Medulla oblongata (tissue), 1 donor: ENCODE measurements at regions not wholly inside any gene's neighbourhood (a gene's known extent, or its start where the extent isn't known, plus 50 kb on each side); places are given as distances from the start of the nearest gene placed in this dataset.

Experiments used
- DNase-seq: peaks from one replicate; pipeline ENCODE4 v3.0.0-alpha.2; 2015; ENCODE audit errors: extremely low spot score

DNA sequence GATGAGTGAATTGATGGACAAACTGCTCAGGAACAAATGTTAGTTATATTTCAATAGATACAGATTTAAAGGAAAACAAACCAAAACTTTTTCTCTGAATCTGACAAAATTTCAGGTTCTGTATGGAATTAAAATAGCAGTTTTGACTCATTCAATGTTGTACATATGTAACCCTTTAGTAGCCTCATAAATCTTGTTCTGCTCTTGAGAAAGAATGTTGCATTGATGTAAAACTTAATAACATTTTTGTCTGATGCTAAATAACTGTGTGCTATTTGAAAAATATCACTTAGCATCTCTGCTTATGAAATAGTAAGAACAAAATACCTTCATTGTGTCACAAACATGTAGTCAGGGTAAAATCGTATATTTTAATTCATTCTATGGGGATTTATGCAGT lies 168.9 kb upstream of the NOVA1 start:
- DNase-seq, result no peak

DNA sequence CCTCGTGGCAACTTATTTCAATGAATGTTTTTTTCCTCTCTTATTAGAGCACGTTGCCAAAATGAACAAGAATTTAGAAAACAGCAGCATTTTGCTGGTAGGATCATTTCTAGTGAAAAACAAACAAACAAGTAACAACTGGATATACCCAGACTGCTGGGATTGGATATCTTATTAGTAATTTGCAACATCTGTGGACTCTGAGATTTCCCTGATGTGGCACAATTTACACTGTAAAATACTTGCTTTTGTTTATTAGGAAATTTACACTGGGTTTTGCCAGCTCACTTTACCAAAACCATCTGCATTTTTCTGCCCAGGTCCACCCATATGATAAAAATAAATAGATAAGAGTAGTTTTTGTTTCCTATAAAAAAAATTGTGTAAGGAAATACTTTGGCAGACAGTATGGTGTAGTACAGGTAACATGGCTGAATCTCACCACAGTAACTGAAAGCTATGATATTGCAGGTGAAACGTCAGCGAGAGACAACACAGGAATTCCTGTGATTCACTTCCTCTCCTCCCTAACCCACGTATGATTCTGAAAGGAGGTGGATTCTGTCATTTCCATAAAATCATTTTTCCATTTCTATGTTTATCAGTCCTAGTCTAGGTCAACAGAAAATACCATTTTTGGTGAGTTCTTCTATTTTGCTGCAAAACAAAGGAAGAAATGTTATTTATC lies 176.2 kb upstream of the NOVA1 start:
- DNase-seq, result no peak

DNA sequence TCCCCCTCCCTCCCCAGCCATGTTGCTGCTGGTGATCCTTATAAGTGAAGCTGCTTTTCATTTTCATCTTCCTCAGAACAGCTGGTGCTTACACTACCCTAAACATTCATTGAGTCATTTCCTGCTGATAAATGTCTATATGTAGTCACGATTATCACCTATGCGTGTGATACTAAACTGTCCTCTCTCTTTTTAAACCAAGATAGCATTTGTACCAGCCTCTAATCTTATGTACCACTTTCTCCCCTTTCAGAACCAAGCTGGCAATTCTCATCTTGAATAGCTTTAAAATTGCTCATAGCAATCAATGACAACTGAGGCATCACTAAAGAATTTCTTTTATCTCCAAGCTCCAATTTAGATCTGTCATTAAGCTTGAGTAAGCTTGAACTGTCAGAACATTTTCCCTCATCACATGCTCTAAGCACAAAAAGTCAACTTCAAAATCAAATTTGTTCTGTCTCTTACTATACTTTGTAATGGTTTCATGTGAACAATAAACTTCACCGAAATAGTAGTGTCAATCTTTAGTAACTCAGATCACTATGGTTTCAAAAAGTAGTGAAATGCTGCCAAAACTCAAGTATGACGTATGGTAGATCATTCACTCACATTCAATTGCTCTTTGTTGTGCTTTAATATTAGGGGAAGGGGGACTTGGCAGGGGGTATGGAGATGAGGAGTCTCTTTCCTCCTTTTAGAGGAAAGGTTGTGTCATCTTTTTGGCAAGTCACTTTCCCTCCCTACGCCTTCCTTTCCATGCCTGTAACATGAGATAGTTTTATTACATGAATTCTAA lies 178.1 kb upstream of the NOVA1 start:
- no peak for DNase-seq

DNA sequence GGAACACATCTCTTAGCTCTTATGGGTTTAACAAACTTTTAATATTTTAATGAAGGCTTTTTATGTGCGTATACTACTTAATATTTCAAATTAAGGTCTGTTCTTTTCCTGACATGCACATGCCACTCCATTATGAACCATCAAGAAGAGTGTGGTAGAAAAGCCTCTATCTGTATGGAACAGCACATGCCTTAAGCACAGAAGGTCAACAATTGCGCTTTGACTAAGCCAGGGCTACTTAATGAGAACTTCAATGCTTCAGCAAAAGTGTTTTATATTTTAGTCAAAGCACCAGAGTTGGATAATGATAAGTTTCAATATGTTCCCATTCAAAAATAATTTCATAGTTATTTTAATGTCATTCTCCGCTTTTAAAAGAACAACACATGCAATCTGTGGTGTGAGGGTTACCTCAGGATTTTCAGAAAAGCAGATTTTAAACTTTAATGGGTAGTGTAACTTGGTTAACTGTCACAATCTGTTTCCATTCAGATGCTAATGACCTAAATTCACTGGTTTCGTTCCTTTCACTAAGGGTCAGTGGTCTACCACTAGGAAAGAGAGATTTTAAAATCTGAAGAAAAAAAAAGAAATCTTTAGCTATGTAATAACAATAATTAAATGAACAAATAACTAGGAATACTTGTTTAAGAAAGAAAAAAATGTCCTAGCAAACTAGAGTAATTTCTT lies 193.4 kb upstream of the NOVA1 start:
- no peak for DNase-seq

DNA sequence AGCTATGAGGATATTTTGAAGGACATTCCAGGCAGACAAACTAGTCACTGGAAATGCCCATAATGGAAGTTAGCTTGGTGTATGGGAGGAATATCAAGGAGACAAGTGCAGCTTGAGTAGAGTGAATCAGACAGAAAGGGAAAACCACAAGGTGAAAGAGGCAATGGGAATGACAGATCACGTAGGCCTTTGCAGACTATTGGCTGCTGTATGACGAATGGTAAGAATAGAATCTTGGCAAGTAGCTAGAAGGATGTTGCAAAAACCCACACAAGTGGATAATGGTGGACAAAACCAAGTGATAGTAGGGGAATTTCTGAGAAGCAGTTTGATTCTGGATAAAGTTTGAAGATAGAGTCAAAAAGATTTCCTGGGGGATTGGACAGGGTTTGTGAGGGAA lies 196.9 kb upstream of the NOVA1 start:
- DNase-seq, result no peak

DNA sequence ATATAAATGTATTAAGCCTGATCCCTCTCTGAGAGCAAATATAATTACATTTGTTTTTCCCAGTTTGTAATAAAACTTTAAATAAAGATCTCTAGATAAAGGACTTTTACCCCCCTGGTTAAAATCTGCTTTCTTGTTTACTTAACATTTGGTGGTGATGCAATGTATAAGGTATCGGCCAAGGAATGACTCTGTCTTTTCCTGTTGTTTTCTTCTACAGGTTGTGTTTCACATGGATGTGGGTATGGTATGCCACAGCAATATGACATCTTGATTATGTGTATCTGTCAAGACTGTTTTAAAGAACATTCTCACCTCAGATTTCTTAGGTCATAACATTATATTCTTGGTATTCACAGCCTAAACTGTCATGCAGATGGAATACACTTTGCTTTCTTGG lies 210.6 kb upstream of the NOVA1 start:
- DNase-seq, result no peak

DNA sequence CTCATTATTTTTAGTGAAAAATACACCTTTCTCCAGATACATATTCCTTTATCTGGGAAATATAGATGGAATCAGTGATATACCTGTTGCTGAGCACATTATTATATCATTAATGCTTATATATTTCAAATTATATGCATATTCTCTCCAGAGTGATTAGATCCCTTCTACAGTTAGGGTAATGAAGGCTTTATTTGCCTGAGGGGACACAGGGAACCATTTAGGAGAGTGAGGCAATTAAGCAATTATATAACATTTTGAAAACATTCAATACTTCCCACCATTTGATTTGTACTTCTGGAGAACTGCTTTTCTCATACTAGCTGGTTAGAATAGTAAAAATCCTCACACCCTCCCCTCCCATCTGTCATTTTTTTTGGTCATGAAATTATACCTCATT lies 212.8 kb upstream of the NOVA1 start:
- DNase-seq, result no peak

DNA sequence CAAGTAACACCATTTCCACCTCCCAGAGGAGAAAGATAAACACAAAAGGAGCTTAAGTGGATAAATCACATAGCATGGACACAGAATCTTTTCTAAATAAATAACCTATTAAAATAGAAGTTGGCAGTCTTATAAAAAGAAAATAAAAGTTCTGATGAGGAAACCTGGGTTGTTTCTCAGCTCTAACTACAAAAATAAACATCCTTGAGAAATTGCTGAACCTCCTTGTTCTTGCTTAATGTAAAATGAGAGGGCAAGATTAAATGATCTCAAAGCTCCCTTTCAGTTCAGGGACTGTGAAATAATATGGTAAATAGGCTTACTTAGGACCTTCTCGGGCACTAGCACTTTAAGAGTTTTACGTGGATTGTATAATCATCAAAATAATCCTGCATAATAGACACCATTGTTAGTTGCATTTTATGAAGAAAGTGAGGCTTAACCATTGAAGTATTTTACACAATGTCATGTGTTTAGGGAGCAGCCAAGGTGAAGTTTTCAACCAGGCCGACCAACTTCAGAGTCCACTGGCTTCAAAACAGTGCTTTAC lies 214.0 kb upstream of the NOVA1 start:
- DNase-seq, result no peak

DNA sequence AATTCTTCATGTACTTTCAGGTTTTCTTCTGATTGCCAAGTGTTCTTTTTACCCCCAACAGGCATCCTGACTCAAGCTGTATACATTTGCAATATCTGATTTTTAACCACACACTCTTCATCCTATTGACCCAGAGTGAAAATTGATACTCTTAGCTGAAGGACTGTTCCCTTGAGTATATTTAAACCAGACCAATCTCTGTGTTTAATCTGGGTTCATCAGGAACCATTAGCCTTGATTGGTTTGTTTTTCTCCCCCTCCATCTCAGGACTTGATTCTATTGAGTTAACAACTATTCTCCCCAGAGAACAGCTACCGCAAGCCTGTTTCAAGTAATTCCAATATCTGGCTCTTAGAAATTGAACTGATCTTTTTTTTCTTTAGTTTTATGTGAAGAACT lies 222.3 kb upstream of the NOVA1 start:
- DNase-seq, result no peak

DNA sequence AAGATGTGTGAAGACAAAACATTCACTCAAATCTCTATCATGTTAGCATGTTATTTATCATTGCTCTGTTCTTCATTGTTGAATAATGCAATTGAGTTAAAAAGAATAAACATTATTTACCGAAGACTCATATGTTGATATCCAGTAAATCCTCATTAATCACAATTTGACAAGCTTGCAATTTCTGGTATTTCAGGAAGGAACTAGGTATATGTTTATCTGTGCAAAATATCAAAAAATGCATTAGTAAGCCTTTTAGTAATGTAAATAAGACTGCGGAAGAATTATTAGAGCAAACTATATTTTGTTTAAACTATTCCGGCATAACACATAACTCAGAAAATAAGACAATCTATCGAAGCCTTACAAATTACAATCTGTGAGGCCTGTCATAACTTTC lies 222.7 kb upstream of the NOVA1 start:
- no peak for DNase-seq

DNA sequence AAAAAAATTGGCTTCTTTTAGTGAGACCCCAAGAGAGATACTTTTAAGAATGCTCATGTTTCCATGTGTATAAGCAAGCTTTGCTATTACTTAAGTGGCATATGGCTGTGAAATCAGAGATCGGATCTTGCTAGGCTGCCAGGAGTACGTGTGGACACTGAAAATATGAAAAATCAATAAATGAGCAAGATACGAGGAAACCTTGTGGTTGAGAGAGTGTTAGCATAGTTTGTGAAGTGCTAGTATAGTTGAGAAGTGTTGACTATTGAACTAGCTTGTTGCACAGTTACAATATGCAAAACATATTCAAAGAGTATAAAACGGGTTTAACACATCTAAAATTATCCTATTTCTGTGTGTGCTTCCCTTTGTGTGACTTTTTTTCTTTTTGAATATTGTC lies 230.9 kb upstream of the NOVA1 start:
- no peak for DNase-seq

DNA sequence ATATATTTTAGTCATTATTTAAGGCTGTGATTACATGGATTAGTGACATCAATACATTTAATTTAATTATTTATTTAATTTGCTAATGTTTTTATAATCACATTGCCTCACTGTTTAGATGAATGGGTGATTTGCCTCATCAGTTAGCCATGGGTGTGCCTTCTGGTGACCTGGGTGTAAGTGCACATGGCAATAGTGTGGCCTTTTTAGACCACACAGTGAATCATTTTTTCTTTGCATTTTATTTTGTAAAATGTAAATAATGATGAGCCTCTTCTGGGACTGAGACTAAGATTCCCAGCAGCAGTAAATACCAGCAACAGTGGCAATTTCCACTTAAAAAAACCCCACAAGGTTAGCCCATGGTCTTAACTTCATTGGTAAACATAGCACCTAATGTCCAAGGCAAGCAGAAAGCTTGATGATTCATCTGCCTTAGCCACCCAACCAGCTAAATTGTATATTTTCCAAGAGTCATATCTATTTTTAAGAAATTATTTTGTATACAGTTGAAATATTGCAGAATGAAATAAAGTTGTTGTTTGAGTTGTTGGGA lies 235.9 kb upstream of the NOVA1 start:
- DNase-seq, result no peak

DNA sequence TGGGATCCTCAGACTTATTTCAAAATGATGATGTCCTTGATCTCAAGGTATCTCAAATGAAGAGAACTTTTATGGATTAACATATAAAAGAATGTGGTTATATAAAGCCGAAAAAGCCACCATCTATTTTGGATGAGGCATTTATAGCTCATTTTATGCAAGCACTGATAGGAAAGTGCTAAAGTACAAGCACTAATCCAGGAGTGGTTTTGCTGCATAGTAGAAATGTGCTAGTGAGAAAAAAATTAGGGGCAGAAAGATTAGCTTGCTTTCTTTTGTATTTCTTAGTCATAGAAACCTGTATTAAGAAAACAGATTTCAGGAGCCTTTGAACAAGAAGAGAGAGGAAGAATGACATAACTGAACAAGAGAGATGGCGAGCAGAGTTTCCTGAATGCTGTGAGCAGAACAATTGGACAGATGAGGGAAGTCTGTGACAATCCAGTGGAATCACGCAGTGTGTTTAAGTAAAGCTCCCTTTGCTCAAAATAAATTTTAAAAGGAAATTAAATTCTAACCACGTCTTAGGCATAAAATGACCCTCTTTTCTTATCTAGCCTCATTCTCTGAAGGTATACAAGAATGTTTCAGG lies 238.2 kb upstream of the NOVA1 start:
- DNase-seq, result no peak

DNA sequence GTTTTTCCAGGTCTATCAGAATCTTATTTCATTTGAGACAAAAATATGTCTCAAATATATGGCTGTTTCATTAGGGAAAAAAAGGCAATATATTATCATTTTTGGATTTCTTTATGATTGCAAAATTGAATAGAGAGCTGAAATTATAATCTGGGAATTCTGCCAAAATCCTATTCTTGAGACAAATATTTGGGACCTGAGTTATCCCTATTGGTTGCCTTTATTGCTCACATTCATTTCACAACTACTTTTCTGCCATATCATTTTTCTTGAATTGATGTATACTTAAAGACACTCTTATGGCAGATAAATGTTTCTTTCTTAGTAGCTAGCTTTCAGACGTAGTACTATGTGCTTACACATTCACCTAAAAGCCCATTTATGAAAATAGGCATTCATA lies 241.6 kb upstream of the NOVA1 start:
- no peak for DNase-seq

DNA sequence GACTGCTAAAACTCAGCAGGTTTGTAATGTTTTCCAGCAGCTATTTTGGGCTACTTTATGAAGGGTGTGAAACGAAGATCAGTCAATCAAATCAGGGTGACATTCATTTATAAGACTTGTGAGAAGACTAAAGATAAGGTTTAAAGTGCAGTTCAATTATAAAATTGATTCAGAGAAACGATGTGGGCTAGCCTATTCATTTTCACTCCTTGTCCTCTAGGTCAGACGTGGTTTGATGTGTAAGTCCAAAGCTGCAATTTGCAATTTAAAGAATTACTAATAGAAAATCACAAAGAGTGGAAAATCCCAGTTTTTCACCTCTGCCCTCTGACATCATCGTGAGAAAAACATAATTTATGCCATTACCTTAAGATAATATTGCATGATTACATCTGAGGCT lies 243.5 kb upstream of the NOVA1 start:
- no peak for DNase-seq

DNA sequence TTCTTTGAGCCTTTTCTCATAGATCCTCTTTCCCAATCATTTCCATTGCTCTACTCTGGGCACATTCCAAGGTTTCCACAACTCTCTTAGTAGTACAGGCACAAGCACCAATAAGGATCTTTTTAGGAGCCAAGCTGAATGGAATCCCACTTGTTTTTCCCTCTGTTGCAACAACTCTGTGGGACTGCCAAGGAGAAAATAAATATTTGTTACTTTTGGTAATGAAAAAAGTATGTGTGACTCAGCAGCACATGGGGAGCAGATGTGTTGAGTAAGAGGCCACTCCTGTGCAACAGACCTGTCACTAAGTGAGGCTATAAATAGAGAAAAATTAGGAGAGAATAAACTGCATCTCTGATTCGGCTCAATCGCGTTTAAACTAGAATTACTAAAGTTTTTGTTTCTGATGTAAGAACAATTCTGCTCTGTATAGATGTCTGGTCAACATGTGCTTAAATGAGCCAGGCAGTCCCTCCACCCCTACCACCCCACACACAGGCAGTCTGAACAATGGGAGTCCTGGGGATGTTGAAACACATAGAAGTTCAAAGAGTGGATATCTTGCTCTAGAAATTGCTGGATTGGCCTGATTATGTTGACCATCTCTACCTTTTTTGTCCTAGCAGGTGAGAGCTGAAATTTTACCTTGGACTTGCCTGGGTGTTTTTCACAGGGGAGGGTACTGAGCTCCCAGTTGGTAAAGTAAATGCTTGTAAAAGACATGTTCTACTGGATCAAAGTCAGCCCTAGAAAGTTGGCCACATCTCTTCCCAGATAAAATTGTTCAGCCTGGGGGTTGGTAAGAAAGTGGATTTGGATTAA lies 244.3 kb upstream of the NOVA1 start:
- peak; percentile 64 for DNase-seq

DNA sequence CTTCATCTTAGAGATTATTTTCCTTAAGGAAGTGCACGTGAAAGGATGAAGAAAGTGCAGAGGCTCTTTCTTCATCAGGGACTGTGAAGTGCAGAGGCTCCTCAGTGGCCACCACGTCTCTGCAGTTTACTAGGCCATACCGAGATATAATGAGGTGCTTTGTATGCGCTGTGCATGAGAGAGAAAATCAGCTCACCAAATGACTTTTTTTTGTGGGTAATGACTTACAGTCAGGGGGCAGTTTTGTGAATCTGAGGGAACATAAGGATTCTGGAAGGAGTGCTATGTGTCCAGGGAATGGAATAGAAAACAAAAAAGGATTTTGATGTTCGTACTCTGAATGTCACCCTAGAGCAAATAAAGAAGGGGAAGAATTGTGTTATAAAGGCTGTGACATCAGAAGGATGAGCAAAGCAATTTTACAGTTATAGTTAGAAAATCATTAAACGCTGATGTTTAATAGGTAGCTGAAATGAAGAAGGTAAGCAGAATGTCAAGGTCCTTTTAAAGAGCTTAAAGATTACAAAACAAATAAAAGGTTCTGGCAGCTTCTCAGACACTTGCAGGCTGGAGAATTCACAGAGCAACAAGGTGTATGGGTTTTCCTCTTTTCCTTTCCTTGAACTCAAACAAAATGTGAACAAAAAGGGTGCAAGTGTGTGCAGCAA lies 247.5 kb upstream of the NOVA1 start:
- DNase-seq, result no peak

DNA sequence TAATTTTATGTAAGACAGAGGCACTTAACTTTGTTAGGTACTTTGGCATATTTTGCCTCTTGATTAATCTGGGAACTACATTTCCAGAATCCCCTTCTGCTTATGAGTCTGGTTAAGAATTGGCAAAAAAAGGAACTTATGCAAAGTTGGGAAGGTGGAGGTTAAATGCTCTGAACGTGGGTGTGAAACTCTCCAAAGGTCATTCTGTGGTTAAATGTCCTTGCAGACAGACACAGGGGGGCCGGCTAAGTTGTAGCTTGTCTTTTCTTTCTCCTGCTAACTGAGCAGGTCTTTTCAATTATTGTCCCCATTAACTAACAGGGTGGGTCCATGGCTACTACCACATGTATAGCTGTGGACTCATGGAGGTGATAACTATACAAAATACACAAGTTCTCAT lies 248.6 kb upstream of the NOVA1 start:
- DNase-seq, result no peak

DNA sequence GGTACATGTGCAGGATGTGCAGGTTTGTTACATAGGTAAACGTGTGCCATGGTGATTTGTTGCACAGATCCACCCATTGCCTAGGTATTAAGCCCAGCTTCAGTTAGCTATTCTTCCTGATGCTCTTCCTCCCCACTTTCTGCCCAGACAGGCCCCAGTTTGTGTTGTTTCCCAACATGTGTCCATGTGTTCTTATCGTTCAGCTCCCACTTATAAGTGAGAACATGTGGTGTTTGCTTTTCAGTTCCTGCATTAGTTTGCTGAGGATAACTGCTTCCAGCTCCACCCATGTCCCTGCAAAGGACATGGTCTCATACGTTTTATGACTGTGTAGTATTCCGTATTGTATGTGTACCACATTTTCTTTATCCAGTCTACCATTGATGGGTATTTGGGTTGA lies 251.7 kb upstream of the NOVA1 start:
- DNase-seq, result no peak

DNA sequence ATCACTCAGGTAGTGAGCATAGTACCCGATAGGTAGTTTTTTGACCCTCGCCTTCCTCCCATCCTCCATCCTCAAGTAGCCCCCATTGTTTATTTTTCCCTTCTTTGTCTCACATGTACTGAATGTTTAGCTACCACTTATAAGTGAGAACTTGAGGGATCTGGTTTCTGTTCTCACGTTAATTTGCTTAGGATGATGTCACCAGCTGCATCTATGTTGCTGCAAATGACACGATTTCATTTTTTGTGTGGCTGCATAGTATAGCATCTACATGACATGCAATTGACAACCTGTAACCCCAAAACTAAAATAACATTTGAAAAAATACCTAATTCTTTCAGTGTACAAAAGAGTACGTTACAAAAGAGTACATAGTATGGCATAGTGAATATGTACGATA lies 254.0 kb upstream of the NOVA1 start:
- no peak for DNase-seq
